ENCODE measurements at regions not wholly inside any gene's neighbourhood (a gene's known extent, or its start where the extent isn't known, plus 50 kb on each side); places are given as distances from the start of the nearest gene placed in this dataset.

DNA sequence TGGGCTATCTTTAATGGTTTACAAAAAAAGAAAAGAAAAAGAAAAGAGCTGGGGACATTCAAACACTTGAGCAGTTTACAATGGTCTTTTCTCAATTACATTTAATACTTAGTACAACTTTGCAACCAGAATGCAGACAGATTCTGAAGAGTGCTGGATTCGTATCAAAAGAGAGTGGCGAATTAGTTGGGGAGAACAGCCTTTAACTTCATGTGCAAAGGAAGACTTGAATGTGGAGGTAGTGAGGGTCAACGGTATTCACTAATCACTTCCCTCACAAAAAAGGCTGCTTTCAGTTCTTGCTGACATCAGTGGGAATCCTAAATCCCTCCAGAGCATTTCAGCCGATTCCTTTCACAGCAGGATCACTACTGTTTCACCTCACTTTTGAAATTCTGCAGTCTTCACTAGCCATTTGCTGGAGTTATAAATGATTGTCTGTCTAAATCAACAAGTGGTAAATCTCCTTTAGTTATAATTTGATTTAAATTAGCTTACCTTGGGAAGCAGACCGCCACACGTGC, 323.0 kb upstream of the SEMA6D start:
- peaks cover 0 to 2% (median 0%) of the 10 kb centered on the region in 5 donors for H3K27me3 ChIP-seq (ENCODE audit: control insufficient read depth in 5 of 5, insufficient read depth in 4 of 5, low read length in 5 of 5)
- no peak overlapping the region for H3K27ac ChIP-seq (ENCODE audit: low read depth, low read length)
- no peak overlapping the region for H3K9ac ChIP-seq (ENCODE audit: low read length in 5 of 5)
- no peak overlapping the region for H3K4me3 ChIP-seq (ENCODE audit: low read depth in 1 of 5, low read length in 5 of 5)
- H3K9me3 ChIP-seq (ENCODE audit: control insufficient read depth in 5 of 5, low read length in 5 of 5) = no peaks in the 10 kb centered on the region
- H3K4me1 ChIP-seq (ENCODE audit: control insufficient read depth in 5 of 5, insufficient read depth in 5 of 5, low read length in 5 of 5) = peaks cover 0 to 18% (median 4%) of the 10 kb centered on the region in 5 donors
- H3K36me3 ChIP-seq (ENCODE audit: control insufficient read depth in 5 of 5, insufficient read depth in 5 of 5, low read length in 5 of 5) = no peaks in the 10 kb centered on the region

DNA sequence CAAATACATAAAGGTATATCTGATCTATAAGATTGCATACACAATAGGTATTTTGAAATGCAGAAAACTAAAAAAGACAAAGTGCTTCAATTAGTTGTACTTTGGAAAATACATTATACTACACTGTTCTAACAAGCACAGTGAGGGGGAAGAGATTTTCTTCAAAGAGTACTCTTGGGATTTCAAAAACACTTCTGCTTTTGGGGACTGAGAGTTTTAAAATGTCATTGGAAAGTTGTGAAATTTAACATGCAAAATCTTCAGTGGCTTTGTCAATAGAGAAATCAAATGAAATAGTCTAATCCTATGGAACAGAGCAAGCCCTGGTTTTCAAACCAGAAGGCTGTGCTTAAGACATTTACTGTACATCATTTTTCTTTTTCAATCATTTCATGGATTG, 322.2 kb upstream of the SEMA6D start:
- Histone ChIP-seq H3K27ac (ENCODE audit: low read depth, low read length) (no peak overlapping the region), H3K9ac (ENCODE audit: low read length in 5 of 5) (no peak overlapping the region)

DNA sequence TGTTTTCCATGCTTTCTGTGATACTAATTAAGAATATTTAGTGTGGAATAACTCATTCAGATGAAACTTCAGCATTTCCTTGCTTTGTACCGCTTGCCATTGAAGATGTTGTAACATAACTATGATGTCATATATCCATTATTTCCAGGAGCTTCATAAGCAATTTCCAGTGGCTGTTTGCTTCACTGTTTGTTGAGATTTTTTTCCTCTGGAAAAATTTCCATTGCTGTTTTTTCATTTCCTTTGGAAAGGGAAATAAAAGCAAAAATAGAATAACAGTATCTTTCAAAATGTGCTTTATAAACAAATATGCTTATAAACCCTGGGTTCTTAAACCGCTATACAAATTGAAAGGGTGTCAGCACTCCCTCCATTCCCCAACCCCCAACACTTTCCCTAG, 319.6 kb upstream of the SEMA6D start:
- no peak overlapping the region for H3K4me3 ChIP-seq (ENCODE audit: low read depth in 1 of 5, low read length in 5 of 5)
- no peaks in the 10 kb centered on the region for H3K36me3 ChIP-seq (ENCODE audit: control insufficient read depth in 5 of 5, insufficient read depth in 5 of 5, low read length in 5 of 5)
- no peaks in the 10 kb centered on the region for H3K9me3 ChIP-seq (ENCODE audit: control insufficient read depth in 5 of 5, low read length in 5 of 5)
- peak overlapping the region; percentile 42 for H3K27ac ChIP-seq (ENCODE audit: low read depth, low read length)
- H3K27me3 ChIP-seq (ENCODE audit: control insufficient read depth in 5 of 5, insufficient read depth in 4 of 5, low read length in 5 of 5) = peaks cover 0 to 2% (median 0%) of the 10 kb centered on the region in 5 donors
- no peak overlapping the region for H3K9ac ChIP-seq (ENCODE audit: low read length in 5 of 5)
- H3K4me1 ChIP-seq (ENCODE audit: control insufficient read depth in 5 of 5, insufficient read depth in 5 of 5, low read length in 5 of 5) = peaks cover 0 to 18% (median 4%) of the 10 kb centered on the region in 5 donors

More for the DNA sequence above, 322.2 kb upstream of the SEMA6D start:
- no peak overlapping the region for H3K4me3 ChIP-seq (ENCODE audit: low read depth in 1 of 5, low read length in 5 of 5)
- peaks cover 0 to 18% (median 4%) of the 10 kb centered on the region in 5 donors for H3K4me1 ChIP-seq (ENCODE audit: control insufficient read depth in 5 of 5, insufficient read depth in 5 of 5, low read length in 5 of 5)
- no peaks in the 10 kb centered on the region for H3K9me3 ChIP-seq (ENCODE audit: control insufficient read depth in 5 of 5, low read length in 5 of 5)
- no peaks in the 10 kb centered on the region for H3K36me3 ChIP-seq (ENCODE audit: control insufficient read depth in 5 of 5, insufficient read depth in 5 of 5, low read length in 5 of 5)
- peaks cover 0 to 2% (median 0%) of the 10 kb centered on the region in 5 donors for H3K27me3 ChIP-seq (ENCODE audit: control insufficient read depth in 5 of 5, insufficient read depth in 4 of 5, low read length in 5 of 5)

DNA sequence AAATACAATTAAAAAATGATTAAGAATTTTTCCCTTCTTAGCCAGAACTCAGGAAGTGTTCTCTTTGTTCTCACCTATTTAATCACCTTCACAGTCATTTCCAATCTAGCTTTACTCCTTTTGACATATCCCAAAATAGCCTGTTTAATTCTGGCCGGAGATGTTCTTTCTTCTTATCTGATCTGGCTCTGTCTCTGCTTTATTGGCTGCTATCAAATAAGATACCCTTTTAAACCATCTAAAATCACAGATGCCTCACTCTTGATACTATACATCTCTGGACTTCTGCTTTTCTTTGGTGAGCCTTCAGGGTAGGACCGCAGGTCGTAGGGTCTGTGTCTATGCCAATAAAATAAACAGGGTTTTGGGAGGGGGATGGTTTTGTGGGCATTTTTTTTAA, 319.2 kb upstream of the SEMA6D start:
- H3K4me3 ChIP-seq (ENCODE audit: low read depth in 1 of 5, low read length in 5 of 5) = no peak overlapping the region
- peaks cover 0 to 2% (median 0%) of the 10 kb centered on the region in 5 donors for H3K27me3 ChIP-seq (ENCODE audit: control insufficient read depth in 5 of 5, insufficient read depth in 4 of 5, low read length in 5 of 5)
- H3K9me3 ChIP-seq (ENCODE audit: control insufficient read depth in 5 of 5, low read length in 5 of 5) = no peaks in the 10 kb centered on the region
- H3K9ac ChIP-seq (ENCODE audit: low read length in 5 of 5) = no peak overlapping the region
- H3K4me1 ChIP-seq (ENCODE audit: control insufficient read depth in 5 of 5, insufficient read depth in 5 of 5, low read length in 5 of 5) = peaks cover 0 to 18% (median 4%) of the 10 kb centered on the region in 5 donors
- H3K36me3 ChIP-seq (ENCODE audit: control insufficient read depth in 5 of 5, insufficient read depth in 5 of 5, low read length in 5 of 5) = no peaks in the 10 kb centered on the region
- H3K27ac ChIP-seq (ENCODE audit: low read depth, low read length) = peak overlapping the region; percentile 42

DNA sequence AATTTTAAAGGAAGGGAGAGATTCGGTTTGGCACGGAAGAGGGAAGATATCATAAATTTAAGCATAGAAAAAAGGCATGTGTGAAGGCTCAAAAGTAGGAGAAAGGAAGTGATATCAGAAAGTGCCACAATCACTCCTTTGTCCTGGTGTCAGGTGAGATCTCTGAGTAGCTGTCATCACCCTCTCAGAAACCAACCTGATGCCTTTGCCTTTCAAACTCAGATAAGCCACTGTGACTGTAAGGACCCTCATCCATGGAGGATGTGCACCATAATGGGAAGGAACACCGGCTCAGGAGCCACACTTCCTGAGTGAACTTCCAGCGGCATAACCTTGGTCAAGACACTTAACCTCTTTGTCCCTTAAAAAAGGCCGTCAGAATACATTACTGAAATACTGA, 318.7 kb upstream of the SEMA6D start:
- Histone ChIP-seq H3K36me3 (ENCODE audit: control insufficient read depth in 5 of 5, insufficient read depth in 5 of 5, low read length in 5 of 5) (no peaks in the 10 kb centered on the region), H3K9me3 (ENCODE audit: control insufficient read depth in 5 of 5, low read length in 5 of 5) (no peaks in the 10 kb centered on the region), H3K27ac (ENCODE audit: low read depth, low read length) (no peak overlapping the region), H3K4me1 (ENCODE audit: control insufficient read depth in 5 of 5, insufficient read depth in 5 of 5, low read length in 5 of 5) (peaks cover 0 to 18% (median 4%) of the 10 kb centered on the region in 5 donors), H3K9ac (ENCODE audit: low read length in 5 of 5) (no peak overlapping the region), H3K27me3 (ENCODE audit: control insufficient read depth in 5 of 5, insufficient read depth in 4 of 5, low read length in 5 of 5) (peaks cover 0 to 2% (median 0%) of the 10 kb centered on the region in 5 donors), H3K4me3 (ENCODE audit: low read depth in 1 of 5, low read length in 5 of 5) (no peak overlapping the region)

DNA sequence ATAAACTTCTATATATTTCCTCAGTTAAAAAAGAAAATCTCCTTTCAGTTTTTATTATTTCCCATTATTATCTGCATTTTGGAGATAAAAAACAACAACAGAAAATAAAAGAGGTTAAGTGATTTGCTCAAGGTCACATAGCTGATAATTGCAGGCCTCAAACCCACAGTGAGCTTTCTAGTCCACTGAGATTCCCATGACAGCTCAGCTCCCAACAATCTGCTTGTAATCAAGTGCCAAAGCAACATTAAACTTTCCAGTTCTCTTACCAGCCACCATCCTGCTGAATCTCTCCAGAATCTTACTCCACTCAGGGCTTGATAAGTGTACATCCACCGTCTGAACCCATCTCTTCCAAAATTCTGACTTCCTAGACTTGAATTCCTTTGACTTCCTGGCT, 318.2 kb upstream of the SEMA6D start:
- Histone ChIP-seq H3K27me3 (ENCODE audit: control insufficient read depth in 5 of 5, insufficient read depth in 4 of 5, low read length in 5 of 5) (peaks cover 0 to 2% (median 0%) of the 10 kb centered on the region in 5 donors), H3K27ac (ENCODE audit: low read depth, low read length) (no peak overlapping the region), H3K9me3 (ENCODE audit: control insufficient read depth in 5 of 5, low read length in 5 of 5) (no peaks in the 10 kb centered on the region), H3K4me3 (ENCODE audit: low read depth in 1 of 5, low read length in 5 of 5) (no peak overlapping the region), H3K36me3 (ENCODE audit: control insufficient read depth in 5 of 5, insufficient read depth in 5 of 5, low read length in 5 of 5) (no peaks in the 10 kb centered on the region), H3K9ac (ENCODE audit: low read length in 5 of 5) (no peak overlapping the region), H3K4me1 (ENCODE audit: control insufficient read depth in 5 of 5, insufficient read depth in 5 of 5, low read length in 5 of 5) (peaks cover 0 to 18% (median 4%) of the 10 kb centered on the region in 5 donors)

DNA sequence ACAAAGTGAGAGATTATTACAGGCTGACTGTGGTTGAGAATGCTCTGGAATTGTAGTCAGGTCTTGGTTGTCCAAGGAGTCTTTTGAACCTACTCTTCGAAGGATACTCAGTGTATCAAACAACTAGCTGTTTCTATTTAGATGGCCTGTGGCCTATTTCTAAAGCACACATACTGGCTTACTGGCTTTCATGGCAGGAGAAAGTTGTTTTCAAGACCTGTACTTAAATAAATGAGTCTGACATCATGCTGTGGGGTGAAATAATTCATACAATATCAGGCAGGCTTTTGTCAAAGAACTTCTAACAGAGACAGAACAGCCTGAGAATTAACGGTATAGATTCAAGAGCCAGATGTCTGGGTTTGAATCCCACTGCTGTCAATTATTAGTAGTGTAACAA, 316.7 kb upstream of the SEMA6D start:
- H3K4me3 ChIP-seq (ENCODE audit: low read depth in 1 of 5, low read length in 5 of 5) = no peak overlapping the region
- no peak overlapping the region for H3K27ac ChIP-seq (ENCODE audit: low read depth, low read length)

DNA sequence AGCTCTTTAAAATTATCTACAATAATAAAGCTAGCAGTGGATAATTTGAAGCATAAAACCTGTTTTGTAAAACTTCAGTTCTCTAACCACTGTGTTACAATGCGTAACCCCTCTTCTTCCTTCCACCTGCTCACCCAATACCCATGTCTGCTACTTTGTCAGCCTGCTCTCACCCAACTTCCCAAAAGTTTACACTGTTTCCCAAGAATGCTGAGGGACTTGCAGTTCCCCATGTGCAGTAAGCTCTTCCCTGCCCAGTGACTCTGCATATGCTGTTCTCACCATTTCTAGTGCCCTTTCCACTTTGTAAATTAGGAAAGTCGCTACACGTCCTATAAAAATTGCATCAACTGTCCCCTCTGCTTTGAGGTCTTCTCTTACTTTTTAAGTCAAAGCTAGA, 315.9 kb upstream of the SEMA6D start:
- Histone ChIP-seq H3K9me3 (ENCODE audit: control insufficient read depth in 5 of 5, low read length in 5 of 5) (no peaks in the 10 kb centered on the region), H3K9ac (ENCODE audit: low read length in 5 of 5) (no peak overlapping the region), H3K4me3 (ENCODE audit: low read depth in 1 of 5, low read length in 5 of 5) (no peak overlapping the region), H3K4me1 (ENCODE audit: control insufficient read depth in 5 of 5, insufficient read depth in 5 of 5, low read length in 5 of 5) (peaks cover 0 to 22% (median 4%) of the 10 kb centered on the region in 5 donors), H3K36me3 (ENCODE audit: control insufficient read depth in 5 of 5, insufficient read depth in 5 of 5, low read length in 5 of 5) (no peaks in the 10 kb centered on the region), H3K27me3 (ENCODE audit: control insufficient read depth in 5 of 5, insufficient read depth in 4 of 5, low read length in 5 of 5) (peaks cover 0 to 2% (median 0%) of the 10 kb centered on the region in 5 donors), H3K27ac (ENCODE audit: low read depth, low read length) (no peak overlapping the region)

More for the DNA sequence above, 316.7 kb upstream of the SEMA6D start:
- no peaks in the 10 kb centered on the region for H3K36me3 ChIP-seq (ENCODE audit: control insufficient read depth in 5 of 5, insufficient read depth in 5 of 5, low read length in 5 of 5)
- no peaks in the 10 kb centered on the region for H3K9me3 ChIP-seq (ENCODE audit: control insufficient read depth in 5 of 5, low read length in 5 of 5)
- H3K27me3 ChIP-seq (ENCODE audit: control insufficient read depth in 5 of 5, insufficient read depth in 4 of 5, low read length in 5 of 5) = peaks cover 0 to 2% (median 0%) of the 10 kb centered on the region in 5 donors
- peaks cover 0 to 19% (median 4%) of the 10 kb centered on the region in 5 donors for H3K4me1 ChIP-seq (ENCODE audit: control insufficient read depth in 5 of 5, insufficient read depth in 5 of 5, low read length in 5 of 5)
- H3K9ac ChIP-seq (ENCODE audit: low read length in 5 of 5) = no peak overlapping the region

DNA sequence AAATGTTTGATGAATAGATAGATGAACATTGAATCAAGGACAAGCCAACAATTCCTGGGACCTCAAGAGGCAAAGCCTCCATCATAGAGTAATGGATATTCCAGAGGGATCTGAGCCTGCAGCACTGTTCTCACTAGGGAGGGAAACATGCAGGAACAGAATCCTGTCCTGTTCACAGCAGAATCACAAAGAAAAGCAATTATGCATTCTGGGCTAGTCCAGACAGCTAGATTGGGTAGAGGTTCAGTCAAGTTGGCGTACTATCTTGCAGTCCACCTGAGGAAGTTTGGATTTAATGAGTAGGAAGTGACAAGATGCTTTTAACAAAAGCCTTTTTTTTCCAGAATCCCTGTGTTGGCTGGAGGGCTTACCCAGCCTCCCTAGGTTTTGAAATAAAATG, 314.5 kb upstream of the SEMA6D start:
- Histone ChIP-seq H3K9me3 (ENCODE audit: control insufficient read depth in 5 of 5, low read length in 5 of 5) (no peaks in the 10 kb centered on the region), H3K4me3 (ENCODE audit: low read depth in 1 of 5, low read length in 5 of 5) (no peak overlapping the region), H3K36me3 (ENCODE audit: control insufficient read depth in 5 of 5, insufficient read depth in 5 of 5, low read length in 5 of 5) (no peaks in the 10 kb centered on the region), H3K27ac (ENCODE audit: low read depth, low read length) (no peak overlapping the region), H3K4me1 (ENCODE audit: control insufficient read depth in 5 of 5, insufficient read depth in 5 of 5, low read length in 5 of 5) (peaks cover 0 to 16% (median 0%) of the 10 kb centered on the region in 5 donors), H3K9ac (ENCODE audit: low read length in 5 of 5) (no peak overlapping the region), H3K27me3 (ENCODE audit: control insufficient read depth in 5 of 5, insufficient read depth in 4 of 5, low read length in 5 of 5) (peaks cover 0 to 2% (median 0%) of the 10 kb centered on the region in 5 donors)

DNA sequence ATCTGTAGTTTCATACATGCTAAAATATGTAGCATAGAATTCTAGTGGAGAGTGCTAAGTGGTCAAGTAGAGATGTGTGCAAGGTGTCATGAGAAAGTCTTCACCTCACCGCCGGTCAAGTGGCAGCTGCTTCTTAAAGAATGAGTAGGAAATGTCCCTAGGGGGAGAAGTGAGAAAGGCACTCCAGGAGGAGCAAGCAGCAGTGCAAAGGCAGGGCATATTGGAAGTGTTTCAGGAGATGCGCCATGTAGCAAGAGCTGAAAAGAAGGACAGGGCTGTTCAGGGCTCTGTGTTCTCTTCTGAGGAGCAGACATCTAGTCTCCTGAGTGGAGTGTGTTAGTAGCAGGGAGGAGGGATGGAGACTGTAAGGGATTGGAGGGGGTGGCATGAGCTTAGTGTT, 312.4 kb upstream of the SEMA6D start:
- Histone ChIP-seq H3K4me3 (ENCODE audit: low read depth in 1 of 5, low read length in 5 of 5) (no peak overlapping the region), H3K4me1 (ENCODE audit: control insufficient read depth in 5 of 5, insufficient read depth in 5 of 5, low read length in 5 of 5) (peaks cover 0 to 10% (median 0%) of the 10 kb centered on the region in 5 donors), H3K27me3 (ENCODE audit: control insufficient read depth in 5 of 5, insufficient read depth in 4 of 5, low read length in 5 of 5) (peaks cover 0 to 2% (median 0%) of the 10 kb centered on the region in 5 donors), H3K9ac (ENCODE audit: low read length in 5 of 5) (no peak overlapping the region), H3K9me3 (ENCODE audit: control insufficient read depth in 5 of 5, low read length in 5 of 5) (no peaks in the 10 kb centered on the region), H3K27ac (ENCODE audit: low read depth, low read length) (no peak overlapping the region), H3K36me3 (ENCODE audit: control insufficient read depth in 5 of 5, insufficient read depth in 5 of 5, low read length in 5 of 5) (no peaks in the 10 kb centered on the region)

All from subcutaneous abdominal adipose tissue (tissue), 5 donors.